ENCODE measurements at regions not wholly inside any gene's neighbourhood (a gene's known extent, or its start where the extent isn't known, plus 50 kb on each side); places are given as distances from the start of the nearest gene placed in this dataset.
"Not testable (repeated sequence)": the region's sequence is repeated elsewhere in the genome, so short reads cannot be mapped to it uniquely, and the experiment has no call there.

DNA sequence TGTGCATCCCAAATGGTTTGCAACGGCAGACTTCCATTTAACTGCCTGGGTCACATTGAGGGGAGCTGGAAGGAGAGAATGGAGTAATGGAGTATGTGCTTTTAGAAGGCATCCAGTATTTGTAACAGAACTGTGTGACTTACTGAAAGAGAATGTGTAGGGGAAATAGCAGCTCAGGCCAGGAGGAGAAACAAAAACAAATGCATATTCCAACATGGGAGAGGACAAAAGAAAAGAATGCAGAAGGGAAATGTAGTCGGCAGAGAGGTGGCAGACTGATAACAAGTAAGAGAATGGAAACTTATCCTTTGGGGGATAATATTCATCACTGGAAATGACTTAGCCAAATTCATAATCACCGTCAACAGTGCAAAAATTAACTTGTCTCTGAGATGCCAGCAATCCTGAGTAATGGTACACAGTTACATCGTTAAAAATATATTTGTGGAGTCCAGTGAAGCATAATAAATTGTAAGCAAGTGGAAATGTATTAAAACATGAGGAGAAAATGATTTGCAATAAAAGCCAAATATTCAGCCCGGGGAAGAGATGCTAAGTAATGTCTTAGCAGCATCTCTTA is 294.9 kb upstream of the SGO1 start:
- Histone ChIP-seq H3K79me2 (ENCODE audit: low read depth) (no peaks in the 10 kb centered on the region), H3K4me2 (no peak overlapping the region), H3K4me1 (no peaks in the 10 kb centered on the region), H3K9me3 (ENCODE audit: low read depth) (peaks cover 3% of the 10 kb centered on the region), H3F3A (ENCODE audit: low read depth) (no peaks in the 10 kb centered on the region), H3K9ac (no peak overlapping the region), H3K4me3 (no peak overlapping the region), H3K36me3 (no peaks in the 10 kb centered on the region), H2AFZ (replicated peaks) (peak overlapping the region; percentile 73), H3K27me3 (no peaks in the 10 kb centered on the region), H3K27ac (peak overlapping the region; percentile 22), H4K20me1 (ENCODE audit: low read depth) (no peaks in the 10 kb centered on the region)
- TF ChIP-seq EZH2 (IDR thresholded peaks at IDR 0.05), result no peak
- TF ChIP-seq EZH2phosphoT487 (IDR thresholded peaks at IDR 0.05), result no peak
- TF ChIP-seq, protein P1, sequence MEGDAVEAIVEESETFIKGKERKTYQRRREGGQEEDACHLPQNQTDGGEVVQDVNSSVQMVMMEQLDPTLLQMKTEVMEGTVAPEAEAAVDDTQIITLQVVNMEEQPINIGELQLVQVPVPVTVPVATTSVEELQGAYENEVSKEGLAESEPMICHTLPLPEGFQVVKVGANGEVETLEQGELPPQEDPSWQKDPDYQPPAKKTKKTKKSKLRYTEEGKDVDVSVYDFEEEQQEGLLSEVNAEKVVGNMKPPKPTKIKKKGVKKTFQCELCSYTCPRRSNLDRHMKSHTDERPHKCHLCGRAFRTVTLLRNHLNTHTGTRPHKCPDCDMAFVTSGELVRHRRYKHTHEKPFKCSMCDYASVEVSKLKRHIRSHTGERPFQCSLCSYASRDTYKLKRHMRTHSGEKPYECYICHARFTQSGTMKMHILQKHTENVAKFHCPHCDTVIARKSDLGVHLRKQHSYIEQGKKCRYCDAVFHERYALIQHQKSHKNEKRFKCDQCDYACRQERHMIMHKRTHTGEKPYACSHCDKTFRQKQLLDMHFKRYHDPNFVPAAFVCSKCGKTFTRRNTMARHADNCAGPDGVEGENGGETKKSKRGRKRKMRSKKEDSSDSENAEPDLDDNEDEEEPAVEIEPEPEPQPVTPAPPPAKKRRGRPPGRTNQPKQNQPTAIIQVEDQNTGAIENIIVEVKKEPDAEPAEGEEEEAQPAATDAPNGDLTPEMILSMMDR (IDR thresholded peaks at IDR 0.05), result no peak
- H3K9me3 Mint-ChIP-seq, result peaks cover 13% of the 10 kb centered on the region
- no peaks in the 10 kb centered on the region for H3K36me3 Mint-ChIP-seq
- H3K27me3 Mint-ChIP-seq (ENCODE audit: insufficient read depth, low read depth), result no peaks in the 10 kb centered on the region
- no peak overlapping the region for H3K27ac Mint-ChIP-seq
- no peak overlapping the region for H3K4me3 Mint-ChIP-seq
- DNase-seq (ENCODE audit: low spot score), result no peak
- H3K4me1 Mint-ChIP-seq, result no peaks in the 10 kb centered on the region

DNA sequence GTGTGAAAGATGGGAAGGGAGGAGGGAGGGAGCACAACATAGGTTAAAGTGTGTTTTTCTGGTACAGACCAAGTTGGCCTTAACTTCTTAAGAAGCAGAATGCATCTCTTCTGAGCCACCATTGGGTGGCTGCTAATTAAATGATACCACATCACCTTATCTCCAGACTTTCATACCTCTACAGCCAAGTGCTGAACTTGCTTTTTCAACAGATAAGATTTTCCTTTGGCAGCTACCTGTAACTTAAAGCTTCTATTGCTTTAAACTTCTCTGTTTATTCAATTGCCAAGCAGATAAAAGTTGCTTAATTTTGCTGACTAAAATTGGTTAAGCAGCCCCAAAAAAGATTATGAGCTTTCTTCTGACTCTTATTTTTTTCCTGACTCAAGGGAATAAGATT is 292.4 kb upstream of the SGO1 start:
- H3K4me1 Mint-ChIP-seq, result no peaks in the 10 kb centered on the region
- H3K27me3 Mint-ChIP-seq (ENCODE audit: insufficient read depth, low read depth), result no peaks in the 10 kb centered on the region
- TF ChIP-seq, protein P1 (IDR thresholded peaks at IDR 0.05), result no peak
- TF ChIP-seq EZH2 (IDR thresholded peaks at IDR 0.05) (no peak), EZH2phosphoT487 (IDR thresholded peaks at IDR 0.05) (no peak)

DNA sequence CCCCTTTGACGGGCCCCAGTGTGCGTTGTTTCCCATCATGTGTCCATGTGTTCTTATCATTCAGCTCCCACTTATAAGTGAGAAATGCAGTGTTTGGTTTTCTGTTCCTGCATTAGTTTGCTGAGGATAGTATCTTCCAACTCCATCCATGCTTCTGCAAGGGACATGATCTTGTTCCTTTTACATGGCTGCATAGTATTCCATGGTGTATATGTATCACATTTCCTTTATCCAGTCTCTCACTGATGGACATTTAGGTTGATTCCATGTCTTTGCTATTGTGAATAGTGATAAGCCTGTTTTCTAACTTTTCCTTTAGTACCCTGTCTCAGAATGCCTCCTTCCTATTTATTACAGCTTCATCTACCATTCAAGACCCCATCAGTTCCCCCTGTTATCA is 278.2 kb upstream of the SGO1 start:
- not testable (repeated sequence) for H3K27me3 ChIP-seq; H3K79me2 ChIP-seq (ENCODE audit: low read depth); H2AFZ ChIP-seq (replicated peaks); H3K27ac ChIP-seq; H3K9me3 ChIP-seq (ENCODE audit: low read depth); H3K36me3 Mint-ChIP-seq; H3K9ac ChIP-seq; H3F3A ChIP-seq (ENCODE audit: low read depth); H4K20me1 ChIP-seq (ENCODE audit: low read depth); H3K27ac Mint-ChIP-seq; H3K9me3 Mint-ChIP-seq; H3K36me3 ChIP-seq; H3K4me1 Mint-ChIP-seq; H3K4me1 ChIP-seq; DNase-seq (ENCODE audit: low spot score); H3K27me3 Mint-ChIP-seq (ENCODE audit: insufficient read depth, low read depth); H3K4me3 ChIP-seq; H3K4me2 ChIP-seq; H3K4me3 Mint-ChIP-seq

More for the DNA sequence above, 292.4 kb upstream of the SGO1 start:
- no peak overlapping the region for H3K27ac ChIP-seq
- no peaks in the 10 kb centered on the region for H3K36me3 ChIP-seq
- H3K4me1 ChIP-seq, result no peaks in the 10 kb centered on the region
- H4K20me1 ChIP-seq (ENCODE audit: low read depth), result no peaks in the 10 kb centered on the region
- no peaks in the 10 kb centered on the region for H3K79me2 ChIP-seq (ENCODE audit: low read depth)
- no peak overlapping the region for H3K27ac Mint-ChIP-seq
- H3K4me3 Mint-ChIP-seq, result no peak overlapping the region
- peaks cover 4% of the 10 kb centered on the region for H3K9me3 Mint-ChIP-seq
- no peak overlapping the region for H2AFZ ChIP-seq (replicated peaks)
- no peak for DNase-seq (ENCODE audit: low spot score)
- H3K27me3 ChIP-seq, result no peaks in the 10 kb centered on the region
- H3K36me3 Mint-ChIP-seq, result no peaks in the 10 kb centered on the region
- H3K4me3 ChIP-seq, result no peak overlapping the region
- H3K9me3 ChIP-seq (ENCODE audit: low read depth), result peaks cover 1% of the 10 kb centered on the region
- no peak overlapping the region for H3K4me2 ChIP-seq
- no peaks in the 10 kb centered on the region for H3F3A ChIP-seq (ENCODE audit: low read depth)
- no peak overlapping the region for H3K9ac ChIP-seq

DNA sequence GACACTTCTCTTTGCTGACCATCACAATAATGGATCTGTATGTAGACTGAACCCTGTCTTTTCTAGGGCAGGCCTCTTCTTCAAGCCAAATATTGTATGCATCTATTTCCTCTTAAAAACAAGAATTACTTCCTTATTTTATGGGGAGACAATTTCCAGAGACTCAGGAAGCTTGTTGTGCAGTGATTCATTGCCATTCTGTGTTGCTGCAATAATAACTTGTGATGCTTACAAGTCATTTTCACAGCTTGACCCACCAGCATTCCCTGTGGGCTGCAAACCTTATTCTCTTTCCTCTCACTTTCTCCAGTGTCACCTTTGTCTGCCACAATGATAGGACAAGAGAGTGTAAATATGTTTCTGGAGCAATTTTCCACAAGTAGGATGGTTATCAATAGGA is 276.7 kb upstream of the SGO1 start:
- no peaks in the 10 kb centered on the region for H3K79me2 ChIP-seq (ENCODE audit: low read depth)
- H3K27ac ChIP-seq, result no peak overlapping the region
- Mint-ChIP-seq H3K36me3 (no peaks in the 10 kb centered on the region), H3K4me3 (no peak overlapping the region), H3K27me3 (ENCODE audit: insufficient read depth, low read depth) (peaks cover 2% of the 10 kb centered on the region), H3K4me1 (no peaks in the 10 kb centered on the region), H3K27ac (no peak overlapping the region), H3K9me3 (no peaks in the 10 kb centered on the region)
- no peaks in the 10 kb centered on the region for H3F3A ChIP-seq (ENCODE audit: low read depth)
- TF ChIP-seq EZH2phosphoT487 (IDR thresholded peaks at IDR 0.05), result no peak
- no peak for TF ChIP-seq EZH2 (IDR thresholded peaks at IDR 0.05)
- TF ChIP-seq, protein P1 (IDR thresholded peaks at IDR 0.05), result no peak
- no peak overlapping the region for H2AFZ ChIP-seq (replicated peaks)
- H3K9ac ChIP-seq, result no peak overlapping the region
- H3K4me3 ChIP-seq, result no peak overlapping the region
- no peak for DNase-seq (ENCODE audit: low spot score)
- no peaks in the 10 kb centered on the region for H3K4me1 ChIP-seq
- no peaks in the 10 kb centered on the region for H4K20me1 ChIP-seq (ENCODE audit: low read depth)
- H3K9me3 ChIP-seq (ENCODE audit: low read depth), result no peaks in the 10 kb centered on the region
- no peaks in the 10 kb centered on the region for H3K36me3 ChIP-seq
- no peaks in the 10 kb centered on the region for H3K27me3 ChIP-seq
- H3K4me2 ChIP-seq, result no peak overlapping the region
